Keratinocyte (primary cell): ENCODE measurements at regions not wholly inside any gene's neighbourhood (a gene's known extent, or its start where the extent isn't known, plus 50 kb on each side); places are given as distances from the start of the nearest gene placed in this dataset.

Source experiments
- DNase-seq: peaks from one replicate; pipeline ENCODE4 v3.0.0-alpha.2; 2011; ENCODE audit warnings: low read depth, missing footprints, low spot score
- FAIRE-seq: peaks from 2 replicates; lab custom pipeline; 2011; peaks lifted over from hg19 to GRCh38; lab: Jason Lieb, UNC
- H2AFZ ChIP-seq: 2 replicates; pipeline ENCODE4 v1.6.0; 2012; ENCODE audit warnings: low read length, control low read depth, inconsistent platforms; ENCODE audit not compliant: control insufficient read depth
- H3K27ac ChIP-seq: 2 replicates; pipeline ENCODE4 v1.5.1; 2011; ENCODE audit warnings: low read length; ENCODE audit not compliant: control insufficient read depth, insufficient read depth
- H3K27me3 ChIP-seq: 3 replicates; pipeline ENCODE4 v1.6.0; 2011; ENCODE audit warnings: low read length; ENCODE audit not compliant: control insufficient read depth, insufficient read depth; ENCODE audit errors: extremely low read depth
- H3K36me3 ChIP-seq, 2 experiments: 2 replicates in 1 of 2; 3 replicates in 1 of 2; pipeline ENCODE4 v1.5.1; 2011; ENCODE audit warnings: low read length in 2 of 2, mild to moderate bottlenecking in 1 of 2; ENCODE audit not compliant: control insufficient read depth in 2 of 2, insufficient read depth in 2 of 2; ENCODE audit errors: extremely low read depth in 1 of 2
- H3K4me1 ChIP-seq: 3 replicates; pipeline ENCODE4 v1.5.1; 2011; ENCODE audit warnings: low read length; ENCODE audit not compliant: control insufficient read depth, insufficient read depth; ENCODE audit errors: extremely low read depth
- H3K4me2 ChIP-seq: 3 replicates; pipeline ENCODE4 v1.6.0; 2011; ENCODE audit warnings: low read depth, low read length; ENCODE audit not compliant: control insufficient read depth, insufficient read depth; ENCODE audit errors: extremely low read depth
- H3K4me3 ChIP-seq, 3 experiments: fragments of 200-600 bp in 1 of 3; sonication (generic) in 1 of 3; 2 replicates in 2 of 3; 3 replicates in 1 of 3; pipeline ENCODE4 v1.5.1; 2011 to 2016; ENCODE audit warnings: low read length in 3 of 3, mild to moderate bottlenecking in 3 of 3, control low read depth in 2 of 3, inconsistent platforms in 1 of 3, low read depth in 1 of 3, mixed read lengths in 1 of 3, mixed run types in 1 of 3, moderate library complexity in 1 of 3; ENCODE audit not compliant: control insufficient read depth in 2 of 3, insufficient read depth in 2 of 3; ENCODE audit errors: extremely low read depth in 1 of 3
- H3K79me2 ChIP-seq: 2 replicates; pipeline ENCODE4 v1.6.0; 2012; ENCODE audit warnings: low read length; ENCODE audit not compliant: control insufficient read depth, insufficient read depth
- H3K9ac ChIP-seq: 3 replicates; pipeline ENCODE4 v1.6.0; 2011; ENCODE audit warnings: low read length; ENCODE audit not compliant: control insufficient read depth, insufficient read depth; ENCODE audit errors: extremely low read depth
- H3K9me1 ChIP-seq: 3 replicates; pipeline ENCODE4 v1.6.0; 2011; ENCODE audit warnings: low read length; ENCODE audit not compliant: control insufficient read depth, insufficient read depth; ENCODE audit errors: extremely low read depth
- H3K9me3 ChIP-seq: 2 replicates; pipeline ENCODE4 v1.5.1; 2012; ENCODE audit warnings: low read depth, low read length; ENCODE audit not compliant: control insufficient read depth
- H4K20me1 ChIP-seq: 3 replicates; pipeline ENCODE4 v1.6.0; 2011; ENCODE audit warnings: low read length; ENCODE audit not compliant: control insufficient read depth, insufficient read depth; ENCODE audit errors: extremely low read depth
- EZH2 ChIP-seq: IDR thresholded peaks from one replicate; pipeline ENCODE4 v1.6.1; 2012; ENCODE audit warnings: inconsistent platforms, mild to moderate bottlenecking, low read length, moderate library complexity
- dilution Hi-C: fragments of 300-500 bp; cut with MboI; formaldehyde crosslinking; loops from one replicate; pipeline ENCODE4 v1.7.0; 2020; ENCODE audit warnings: low sequenced_read_pairs; ENCODE audit not compliant: extremely low pct_ligation_motif_present
- TF ChIP-seq, protein P1 (sequence below), 3 experiments: IDR thresholded peaks in 1 of 3; conservative IDR thresholded peaks in 1 of 3; optimal IDR thresholded peaks in 1 of 3; 2 replicates in 2 of 3; 3 replicates in 1 of 3; pipeline versions ENCODE3 to v1.5.1; 2011; ENCODE audit warnings: low read length in 3 of 3, mild to moderate bottlenecking in 3 of 3, moderate library complexity in 2 of 3, control low read depth in 1 of 3, inconsistent platforms in 1 of 3; ENCODE audit not compliant: insufficient read depth in 2 of 3; ENCODE audit errors: extremely low read depth in 1 of 3

DNA sequence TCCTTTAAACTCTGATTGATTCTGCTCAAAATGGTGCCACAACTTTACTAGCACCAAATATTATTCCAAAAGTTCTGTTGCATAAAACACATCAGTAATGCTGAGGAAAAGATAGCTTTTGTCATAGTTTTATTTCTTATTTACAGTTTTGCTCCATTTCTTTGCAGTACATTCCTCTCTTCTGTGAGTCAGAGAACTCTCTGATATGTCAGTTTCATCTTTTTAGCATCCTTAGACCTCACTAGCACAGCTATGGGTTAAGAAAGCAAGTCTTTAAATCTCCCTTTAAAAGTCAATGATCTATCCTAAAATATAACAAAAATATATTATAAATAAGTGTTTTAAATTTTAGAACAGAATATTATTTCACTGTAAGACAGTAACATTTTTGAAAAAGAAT, 356.6 kb upstream of the SNX7 start:
- Histone ChIP-seq H4K20me1 (no peaks in the 10 kb centered on the region), H2AFZ (no peak overlapping the region), H3K36me3 (no peaks in the 10 kb centered on the region), H3K9me1 (no peaks in the 10 kb centered on the region), H3K27me3 (no peaks in the 10 kb centered on the region), H3K79me2 (no peaks in the 10 kb centered on the region), H3K4me1 (no peaks in the 10 kb centered on the region), H3K4me2 (no peak overlapping the region), H3K9ac (no peak overlapping the region), H3K9me3 (no peaks in the 10 kb centered on the region), H3K27ac (no peak overlapping the region), H3K4me3 (no peak overlapping the region)
- dilution Hi-C loops = no loop called here
- TF ChIP-seq EZH2 = no peak
- DNase-seq (no peak), FAIRE-seq (no peak)

DNA sequence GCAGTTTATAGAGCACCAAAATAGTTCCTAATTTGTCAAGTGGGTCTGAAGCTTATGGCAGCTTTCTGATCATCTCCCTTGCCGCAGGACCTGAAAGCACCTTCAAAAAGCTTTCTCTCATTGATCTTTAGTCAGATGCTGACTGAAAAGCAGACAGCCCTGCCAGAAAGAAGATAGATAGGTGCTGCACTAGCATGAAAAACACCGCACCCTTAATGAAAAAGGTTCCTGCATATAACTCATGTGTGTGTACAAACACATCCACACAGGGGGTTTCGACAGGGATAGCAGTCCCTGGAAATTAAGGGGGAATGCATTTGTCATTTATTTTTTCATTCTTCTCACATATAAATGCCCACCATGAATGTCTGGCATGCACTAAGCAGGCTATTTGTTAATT, 361.7 kb upstream of the SNX7 start:
- TF ChIP-seq, protein P1, sequence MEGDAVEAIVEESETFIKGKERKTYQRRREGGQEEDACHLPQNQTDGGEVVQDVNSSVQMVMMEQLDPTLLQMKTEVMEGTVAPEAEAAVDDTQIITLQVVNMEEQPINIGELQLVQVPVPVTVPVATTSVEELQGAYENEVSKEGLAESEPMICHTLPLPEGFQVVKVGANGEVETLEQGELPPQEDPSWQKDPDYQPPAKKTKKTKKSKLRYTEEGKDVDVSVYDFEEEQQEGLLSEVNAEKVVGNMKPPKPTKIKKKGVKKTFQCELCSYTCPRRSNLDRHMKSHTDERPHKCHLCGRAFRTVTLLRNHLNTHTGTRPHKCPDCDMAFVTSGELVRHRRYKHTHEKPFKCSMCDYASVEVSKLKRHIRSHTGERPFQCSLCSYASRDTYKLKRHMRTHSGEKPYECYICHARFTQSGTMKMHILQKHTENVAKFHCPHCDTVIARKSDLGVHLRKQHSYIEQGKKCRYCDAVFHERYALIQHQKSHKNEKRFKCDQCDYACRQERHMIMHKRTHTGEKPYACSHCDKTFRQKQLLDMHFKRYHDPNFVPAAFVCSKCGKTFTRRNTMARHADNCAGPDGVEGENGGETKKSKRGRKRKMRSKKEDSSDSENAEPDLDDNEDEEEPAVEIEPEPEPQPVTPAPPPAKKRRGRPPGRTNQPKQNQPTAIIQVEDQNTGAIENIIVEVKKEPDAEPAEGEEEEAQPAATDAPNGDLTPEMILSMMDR (optimal IDR thresholded peaks at IDR 0.05 in 1 of 3, IDR thresholded peaks at IDR 0.05 in 1 of 3, conservative IDR thresholded peaks at IDR 0.05 in 1 of 3; ENCODE audit: extremely low read depth in 1 of 3, insufficient read depth in 2 of 3, low read length in 3 of 3) = no peak
- TF ChIP-seq EZH2 = no peak
- no peak overlapping the region for H3K9ac ChIP-seq
- H3K36me3 ChIP-seq = no peaks in the 10 kb centered on the region
- no peak overlapping the region for H3K4me2 ChIP-seq
- no peaks in the 10 kb centered on the region for H4K20me1 ChIP-seq
- FAIRE-seq (no peak), DNase-seq (no peak)
- H2AFZ ChIP-seq = no peak overlapping the region
- no peak overlapping the region for H3K4me3 ChIP-seq
- no peak overlapping the region for H3K27ac ChIP-seq
- H3K27me3 ChIP-seq = no peaks in the 10 kb centered on the region
- no peaks in the 10 kb centered on the region for H3K79me2 ChIP-seq
- dilution Hi-C loops = no loop called here
- H3K9me1 ChIP-seq = no peaks in the 10 kb centered on the region
- H3K9me3 ChIP-seq = no peaks in the 10 kb centered on the region
- peaks cover 2% of the 10 kb centered on the region for H3K4me1 ChIP-seq

DNA sequence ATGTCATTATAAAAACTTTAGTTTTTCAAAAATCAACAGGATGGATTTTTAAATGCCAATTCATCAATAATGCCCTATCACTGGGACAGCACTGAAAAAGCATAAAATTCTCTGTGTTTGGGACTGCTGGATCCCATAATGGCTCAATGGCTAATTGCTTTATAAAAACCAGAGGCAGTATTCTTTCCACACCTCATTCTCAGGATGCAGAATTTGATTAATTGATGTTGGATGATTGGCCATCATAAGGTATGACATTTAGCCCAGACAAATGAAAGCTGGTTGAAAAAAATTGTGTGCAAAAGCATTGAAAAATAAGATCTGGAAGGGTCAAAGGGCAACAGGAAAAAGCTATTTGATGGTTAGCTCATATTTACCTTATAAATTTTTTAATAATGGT, 362.2 kb upstream of the SNX7 start:
- TF ChIP-seq, protein P1 (optimal IDR thresholded peaks at IDR 0.05 in 1 of 3, IDR thresholded peaks at IDR 0.05 in 1 of 3, conservative IDR thresholded peaks at IDR 0.05 in 1 of 3; ENCODE audit: extremely low read depth in 1 of 3, insufficient read depth in 2 of 3, low read length in 3 of 3) = no peak
- no peak for TF ChIP-seq EZH2
- Histone ChIP-seq H3K4me1 (peaks cover 2% of the 10 kb centered on the region), H3K4me3 (no peak overlapping the region), H3K9me3 (no peaks in the 10 kb centered on the region), H2AFZ (no peak overlapping the region), H3K4me2 (no peak overlapping the region), H3K79me2 (no peaks in the 10 kb centered on the region), H3K27ac (no peak overlapping the region), H3K27me3 (no peaks in the 10 kb centered on the region), H4K20me1 (no peaks in the 10 kb centered on the region), H3K9me1 (no peaks in the 10 kb centered on the region), H3K9ac (no peak overlapping the region), H3K36me3 (no peaks in the 10 kb centered on the region)
- DNase-seq (no peak), FAIRE-seq (no peak)
- dilution Hi-C loops = no loop called here
